ENCODE measurements at regions not wholly inside any gene's neighbourhood (a gene's known extent, or its start where the extent isn't known, plus 50 kb on each side); places are given as distances from the start of the nearest gene placed in this dataset.
"Not testable (repeated sequence)": the region's sequence is repeated elsewhere in the genome, so short reads cannot be mapped to it uniquely, and the experiment has no call there.

- TF ChIP-seq MAX (IDR thresholded peaks at IDR 0.05; ENCODE audit: low read depth, low read length) (no peak), CTCF (IDR thresholded peaks at IDR 0.05; ENCODE audit: low read depth, low read length) (no peak), MYC (IDR thresholded peaks at IDR 0.05; ENCODE audit: low read depth, low read length) (no peak), POLR2A (IDR thresholded peaks at IDR 0.05; ENCODE audit: extremely low read depth, insufficient read length) (no peak)
- DNase-seq (ENCODE audit: low read depth) = no peak
Measured at GRCh38 chr2:138249207-138249606, 252.4 kb upstream of the SPOPL start.

GRCh38 chr2:138250843-138251320 is 250.7 kb upstream of the SPOPL start:
- H3K4me3 ChIP-seq (ENCODE audit: low read depth, low read length); DNase-seq (ENCODE audit: low read depth): not testable (repeated sequence)

More at GRCh38 chr2:138249207-138249606, 252.4 kb upstream of the SPOPL start:
- no peak overlapping the region for H3K4me3 ChIP-seq (ENCODE audit: low read depth, low read length)

- no peak overlapping the region for H3K4me3 ChIP-seq (ENCODE audit: low read depth, low read length)
- DNase-seq (ENCODE audit: low read depth) = no peak
- TF ChIP-seq CTCF (IDR thresholded peaks at IDR 0.05; ENCODE audit: low read depth, low read length) = no peak
Measured at GRCh38 chr2:138252587-138252986, 249.0 kb upstream of the SPOPL start.

GRCh38 chr2:138255670-138256069 is 245.9 kb upstream of the SPOPL start:
- H3K4me3 ChIP-seq (ENCODE audit: low read depth, low read length) = no peak overlapping the region

GRCh38 chr2:138267161-138267901 is 234.2 kb upstream of the SPOPL start:
- no peak for DNase-seq (ENCODE audit: low read depth)
- no peak for TF ChIP-seq CTCF (IDR thresholded peaks at IDR 0.05; ENCODE audit: low read depth, low read length)
- no peak for TF ChIP-seq MAX (IDR thresholded peaks at IDR 0.05; ENCODE audit: low read depth, low read length)
- TF ChIP-seq POLR2A (IDR thresholded peaks at IDR 0.05; ENCODE audit: extremely low read depth, insufficient read length) = no peak
- TF ChIP-seq MYC (IDR thresholded peaks at IDR 0.05; ENCODE audit: low read depth, low read length) = no peak
- no peak overlapping the region for H3K4me3 ChIP-seq (ENCODE audit: low read depth, low read length)

More at GRCh38 chr2:138255670-138256069, 245.9 kb upstream of the SPOPL start:
- no peak for DNase-seq (ENCODE audit: low read depth)
- TF ChIP-seq MAX (IDR thresholded peaks at IDR 0.05; ENCODE audit: low read depth, low read length) = no peak
- TF ChIP-seq POLR2A (IDR thresholded peaks at IDR 0.05; ENCODE audit: extremely low read depth, insufficient read length) = no peak
- no peak for TF ChIP-seq CTCF (IDR thresholded peaks at IDR 0.05; ENCODE audit: low read depth, low read length)
- no peak for TF ChIP-seq MYC (IDR thresholded peaks at IDR 0.05; ENCODE audit: low read depth, low read length)

GRCh38 chr2:138267902-138268254 is 233.7 kb upstream of the SPOPL start:
- DNase-seq (ENCODE audit: low read depth) = no peak
- H3K4me3 ChIP-seq (ENCODE audit: low read depth, low read length) = no peak overlapping the region
- no peak for TF ChIP-seq MAX (IDR thresholded peaks at IDR 0.05; ENCODE audit: low read depth, low read length)
- TF ChIP-seq POLR2A (IDR thresholded peaks at IDR 0.05; ENCODE audit: extremely low read depth, insufficient read length) = no peak
- TF ChIP-seq MYC (IDR thresholded peaks at IDR 0.05; ENCODE audit: low read depth, low read length) = no peak
- TF ChIP-seq CTCF (IDR thresholded peaks at IDR 0.05; ENCODE audit: low read depth, low read length) = no peak
